DND-41 (cell line): ENCODE measurements at regions not wholly inside any gene's neighbourhood (a gene's known extent, or its start where the extent isn't known, plus 50 kb on each side); places are given as distances from the start of the nearest gene placed in this dataset.

Experiments
- ATAC-seq: fragments of 200-7000 bp; cut with Tn5 transposase; 3 replicates; pipeline ENCODE4 v1.9.1; 2021; ENCODE audit warnings: low read depth; ENCODE audit not compliant: insufficient read depth
- DNase-seq: peaks from one replicate; pipeline ENCODE4 v3.0.0-alpha.2; 2020
- H2AFZ ChIP-seq: 2 replicates; pipeline ENCODE4 v1.6.0; 2012; ENCODE audit warnings: low read depth, low read length
- H3K27ac ChIP-seq: 2 replicates; pipeline ENCODE4 v1.5.1; 2012; ENCODE audit warnings: low read length, inconsistent platforms
- H3K27me3 ChIP-seq: fragments of 200-600 bp; sonication (generic); 2 replicates; pipeline ENCODE4 v1.6.0; 2012; ENCODE audit warnings: low read length, mild to moderate bottlenecking, inconsistent platforms; ENCODE audit not compliant: insufficient read depth, poor library complexity
- H3K36me3 ChIP-seq: 2 replicates; pipeline ENCODE4 v1.5.1; 2012; ENCODE audit warnings: low read length, inconsistent platforms; ENCODE audit not compliant: insufficient read depth
- H3K4me1 ChIP-seq: 2 replicates; pipeline ENCODE4 v1.5.1; 2012; ENCODE audit warnings: mild to moderate bottlenecking, low read length; ENCODE audit not compliant: insufficient read depth
- H3K4me2 ChIP-seq: 2 replicates; pipeline ENCODE4 v1.6.0; 2012; ENCODE audit warnings: mild to moderate bottlenecking, moderate library complexity, low read length, inconsistent platforms; ENCODE audit not compliant: insufficient read depth
- H3K4me3 ChIP-seq, 2 experiments: fragments of 200-600 bp in 1 of 2; shearing (Covaris generic) in 1 of 2; 2 replicates each; pipeline ENCODE4 v1.5.1; 2012 to 2016; ENCODE audit warnings: inconsistent platforms in 2 of 2, low read length in 2 of 2, mild to moderate bottlenecking in 2 of 2, low read depth in 1 of 2, moderate library complexity in 1 of 2
- H3K79me2 ChIP-seq: 2 replicates; pipeline ENCODE4 v1.6.0; 2012; ENCODE audit warnings: low read length, inconsistent platforms; ENCODE audit not compliant: insufficient read depth
- H3K9ac ChIP-seq: 2 replicates; pipeline ENCODE4 v1.6.0; 2012; ENCODE audit warnings: low read depth, mild to moderate bottlenecking, inconsistent platforms, low read length, moderate library complexity
- H3K9me3 ChIP-seq: 2 replicates; pipeline ENCODE4 v1.5.1; 2012; ENCODE audit warnings: low read length, moderate library complexity, mild to moderate bottlenecking, inconsistent platforms; ENCODE audit not compliant: insufficient read depth, severe bottlenecking
- H4K20me1 ChIP-seq: 2 replicates; pipeline ENCODE4 v1.6.0; 2012; ENCODE audit warnings: low read length; ENCODE audit not compliant: insufficient read depth
- CTCF ChIP-seq: IDR thresholded peaks from 2 replicates; pipeline ENCODE4 v1.5.1; 2012; ENCODE audit warnings: borderline replicate concordance, low read length, moderate library complexity, mild to moderate bottlenecking; ENCODE audit not compliant: poor library complexity, severe bottlenecking; ENCODE audit errors: extremely low read depth
- EZH2 ChIP-seq: IDR thresholded peaks from 3 replicates; pipeline ENCODE4 v1.6.1; 2012; ENCODE audit warnings: borderline replicate concordance, low read depth, mild to moderate bottlenecking, moderate library complexity, low read length, inconsistent platforms; ENCODE audit not compliant: severe bottlenecking

DNA sequence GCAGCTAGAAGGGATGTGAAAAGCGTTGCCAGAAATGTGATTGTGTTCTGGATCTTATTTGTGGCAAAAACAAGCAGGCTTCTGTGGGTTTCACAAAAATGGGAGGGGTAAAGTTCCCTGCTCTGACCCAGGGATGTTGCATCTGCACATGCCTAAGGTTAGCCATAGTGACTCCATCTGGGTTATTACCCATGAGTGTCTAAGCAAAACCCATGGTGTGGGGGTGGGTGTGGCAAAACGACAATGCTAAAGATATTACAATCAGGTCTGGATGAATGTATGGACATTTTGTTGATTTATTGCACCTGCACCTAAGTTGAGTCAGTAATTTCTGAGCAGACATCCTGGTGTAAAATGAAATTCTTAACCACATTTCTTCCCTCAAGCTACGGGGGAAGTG, 131.4 kb upstream of the EIF1AY start:
- Histone ChIP-seq H3K4me1 (peaks cover 55% of the 10 kb centered on the region), H3K9me3 (peaks cover 9% of the 10 kb centered on the region), H4K20me1 (no peaks in the 10 kb centered on the region), H3K9ac (peak overlapping the region; percentile 32; the same call in 1 of the 2 replicates), H3K4me2 (peak overlapping the region; percentile 58), H2AFZ (no peak overlapping the region; the same call in 1 of the 2 replicates), H3K27me3 (no peaks in the 10 kb centered on the region), H3K4me3 (peak overlapping the region in 1 of 2 experiments; percentile 24; a peak in 2 of 4 replicates), H3K79me2 (no peaks in the 10 kb centered on the region), H3K27ac (peak overlapping the region; percentile 85), H3K36me3 (no peaks in the 10 kb centered on the region)
- TF ChIP-seq CTCF, result no peak
- TF ChIP-seq EZH2, result no peak
- DNase-seq (peak; percentile 65), ATAC-seq (peak; percentile 88)

- Histone ChIP-seq H4K20me1 (no peaks in the 10 kb centered on the region), H3K36me3 (no peaks in the 10 kb centered on the region), H3K27me3 (no peaks in the 10 kb centered on the region), H3K79me2 (no peaks in the 10 kb centered on the region), H3K4me3 (no peak overlapping the region), H3K27ac (peak overlapping the region; percentile 66), H2AFZ (no peak overlapping the region; the same call in 1 of the 2 replicates), H3K4me1 (peaks cover 54% of the 10 kb centered on the region), H3K9me3 (peaks cover 13% of the 10 kb centered on the region), H3K9ac (0 out of 2 replicates have a peak overlapping the region, but pooled peaks have one; percentile 18), H3K4me2 (no peak overlapping the region)
- TF ChIP-seq EZH2 (no peak), CTCF (no peak)
- no peak for ATAC-seq
- no peak for DNase-seq
Measured at GRCh38 chrY:20447601-20448000, 128.0 kb upstream of the EIF1AY start.

DNA sequence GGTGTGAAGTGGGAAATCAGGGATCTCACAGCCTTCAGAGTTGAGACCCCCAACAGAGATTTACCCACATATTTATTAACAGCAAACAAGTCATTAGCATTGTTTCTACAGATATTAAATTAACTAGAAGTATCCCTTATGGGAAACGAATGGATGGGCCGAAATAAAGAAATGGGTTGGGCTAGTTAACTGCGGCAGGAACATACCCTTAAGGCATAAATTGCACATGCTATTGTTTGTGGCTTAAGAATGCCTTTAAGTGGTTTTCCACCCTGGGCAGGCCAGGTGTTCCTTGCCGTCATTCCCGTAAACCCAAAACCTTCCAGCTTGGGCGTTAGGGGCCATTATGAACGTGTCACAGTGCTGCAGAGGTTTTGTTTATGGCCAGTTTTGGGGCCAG, 126.3 kb upstream of the EIF1AY start:
- H4K20me1 ChIP-seq, result no peaks in the 10 kb centered on the region
- ATAC-seq (no peak), DNase-seq (no peak)

More for the DNA sequence above, 126.3 kb upstream of the EIF1AY start:
- no peaks in the 10 kb centered on the region for H3K36me3 ChIP-seq
- no peak overlapping the region for H3K4me2 ChIP-seq
- TF ChIP-seq CTCF (no peak), EZH2 (no peak)
- H3K79me2 ChIP-seq, result no peaks in the 10 kb centered on the region
- peaks cover 38% of the 10 kb centered on the region for H3K4me1 ChIP-seq
- H3K9ac ChIP-seq, result no peak overlapping the region
- no peaks in the 10 kb centered on the region for H3K27me3 ChIP-seq
- H2AFZ ChIP-seq, result no peak overlapping the region
- H3K9me3 ChIP-seq, result peaks cover 13% of the 10 kb centered on the region
- H3K27ac ChIP-seq, result no peak overlapping the region
- no peak overlapping the region for H3K4me3 ChIP-seq
